Neural cell (in vitro differentiated cells): ENCODE measurements at regions not wholly inside any gene's neighbourhood (a gene's known extent, or its start where the extent isn't known, plus 50 kb on each side); places are given as distances from the start of the nearest gene placed in this dataset.

Source experiments
- EZH2 ChIP-seq: fragments of 200-600, 300-800 bp; shearing (Covaris generic), sonication (generic); IDR thresholded peaks from 2 replicates; pipeline ENCODE4 v1.6.1; 2014; ENCODE audit warnings: antibody characterized with exemption, low read length, borderline replicate concordance, mild to moderate bottlenecking; ENCODE audit not compliant: insufficient read depth, poor library complexity, severe bottlenecking
- POLR2AphosphoS5 ChIP-seq: IDR thresholded peaks from 2 replicates; pipeline ENCODE4 v1.6.1; 2012
- TAF1 ChIP-seq: IDR thresholded peaks from 2 replicates; pipeline ENCODE4 v1.6.1; 2012; ENCODE audit warnings: low read depth
- TF ChIP-seq, protein P1 (sequence below): fragments of 450-650 bp; IDR thresholded peaks from 2 replicates; pipeline ENCODE4 v1.5.1; 2014; ENCODE audit warnings: antibody characterized with exemption, mild to moderate bottlenecking, moderate library complexity; ENCODE audit not compliant: poor library complexity, severe bottlenecking

DNA sequence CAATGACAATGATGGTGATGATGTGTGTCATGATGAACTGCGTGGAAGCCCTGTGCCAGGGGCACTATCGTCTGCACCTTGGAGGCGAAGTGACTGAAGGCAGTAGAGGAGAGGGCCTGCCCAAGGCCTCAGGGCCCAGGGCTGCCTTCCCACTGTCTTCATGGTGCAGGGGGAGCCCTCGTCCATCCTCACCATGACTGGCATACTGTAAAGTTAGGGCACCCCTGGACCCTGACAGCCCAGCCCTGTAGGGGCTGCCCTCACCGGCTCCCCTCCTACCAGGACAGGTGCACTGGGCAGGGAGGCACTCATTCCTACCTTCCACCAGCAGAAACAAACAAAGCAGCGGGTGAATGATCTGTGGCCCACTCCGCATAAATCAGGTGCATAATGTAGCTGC lies 156.9 kb upstream of the C1orf174 start:
- TF ChIP-seq, protein P1, sequence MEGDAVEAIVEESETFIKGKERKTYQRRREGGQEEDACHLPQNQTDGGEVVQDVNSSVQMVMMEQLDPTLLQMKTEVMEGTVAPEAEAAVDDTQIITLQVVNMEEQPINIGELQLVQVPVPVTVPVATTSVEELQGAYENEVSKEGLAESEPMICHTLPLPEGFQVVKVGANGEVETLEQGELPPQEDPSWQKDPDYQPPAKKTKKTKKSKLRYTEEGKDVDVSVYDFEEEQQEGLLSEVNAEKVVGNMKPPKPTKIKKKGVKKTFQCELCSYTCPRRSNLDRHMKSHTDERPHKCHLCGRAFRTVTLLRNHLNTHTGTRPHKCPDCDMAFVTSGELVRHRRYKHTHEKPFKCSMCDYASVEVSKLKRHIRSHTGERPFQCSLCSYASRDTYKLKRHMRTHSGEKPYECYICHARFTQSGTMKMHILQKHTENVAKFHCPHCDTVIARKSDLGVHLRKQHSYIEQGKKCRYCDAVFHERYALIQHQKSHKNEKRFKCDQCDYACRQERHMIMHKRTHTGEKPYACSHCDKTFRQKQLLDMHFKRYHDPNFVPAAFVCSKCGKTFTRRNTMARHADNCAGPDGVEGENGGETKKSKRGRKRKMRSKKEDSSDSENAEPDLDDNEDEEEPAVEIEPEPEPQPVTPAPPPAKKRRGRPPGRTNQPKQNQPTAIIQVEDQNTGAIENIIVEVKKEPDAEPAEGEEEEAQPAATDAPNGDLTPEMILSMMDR = no peak
- TF ChIP-seq EZH2 (no peak), POLR2AphosphoS5 (no peak), TAF1 (no peak)
